ENCODE measurements at regions not wholly inside any gene's neighbourhood (a gene's known extent, or its start where the extent isn't known, plus 50 kb on each side); places are given as distances from the start of the nearest gene placed in this dataset.
"Not testable (repeated sequence)": the region's sequence is repeated elsewhere in the genome, so short reads cannot be mapped to it uniquely, and the experiment has no call there.

GRCh38 chr7:76852362-76852761, 179.8 kb downstream of the SPDYE17 start:
- DNase-seq (ENCODE audit: low read depth in 2 of 3, low spot score in 1 of 3): not testable (repeated sequence)

- not testable (repeated sequence) for DNase-seq (ENCODE audit: low read depth in 2 of 3, low spot score in 1 of 3)
Measured at GRCh38 chr7:76851617-76852016, 180.5 kb downstream of the SPDYE17 start.

GRCh38 chr7:76849887-76850563, 182.1 kb downstream of the SPDYE17 start:
- DNase-seq (ENCODE audit: low read depth in 2 of 3, low spot score in 1 of 3): not testable (repeated sequence)

GRCh38 chr7:76839879-76840278, 192.3 kb downstream of the SPDYE17 start:
- not testable (repeated sequence) for DNase-seq (ENCODE audit: low read depth in 2 of 3, low spot score in 1 of 3)

- not testable (repeated sequence) for DNase-seq (ENCODE audit: low read depth in 2 of 3, low spot score in 1 of 3)
Measured at GRCh38 chr7:76839214-76839613, 192.9 kb downstream of the SPDYE17 start.

- not testable (repeated sequence) for DNase-seq (ENCODE audit: low read depth in 2 of 3, low spot score in 1 of 3)
Measured at GRCh38 chr7:76838357-76838756, 193.8 kb downstream of the SPDYE17 start.

GRCh38 chr7:76829233-76829632, 202.2 kb upstream of the POMZP3 start:
- not testable (repeated sequence) for DNase-seq (ENCODE audit: low read depth in 2 of 3, low spot score in 1 of 3)

- DNase-seq (ENCODE audit: low read depth in 2 of 3, low spot score in 1 of 3): not testable (repeated sequence)
Measured at GRCh38 chr7:76826181-76826580, 199.1 kb upstream of the POMZP3 start.

GRCh38 chr7:76809856-76810255, 182.8 kb upstream of the POMZP3 start:
- not testable (repeated sequence) for DNase-seq (ENCODE audit: low read depth in 2 of 3, low spot score in 1 of 3)

- DNase-seq (ENCODE audit: low read depth in 2 of 3, low spot score in 1 of 3): not testable (repeated sequence)
Measured at GRCh38 chr7:76807588-76808100, 180.6 kb upstream of the POMZP3 start.

GRCh38 chr7:76806460-76806859, 179.4 kb upstream of the POMZP3 start:
- not testable (repeated sequence) for DNase-seq (ENCODE audit: low read depth in 2 of 3, low spot score in 1 of 3)

- DNase-seq (ENCODE audit: low read depth in 2 of 3, low spot score in 1 of 3): not testable (repeated sequence)
Measured at GRCh38 chr7:76806010-76806409, 178.9 kb upstream of the POMZP3 start.

GRCh38 chr7:76805262-76805661, 178.2 kb upstream of the POMZP3 start:
- not testable (repeated sequence) for DNase-seq (ENCODE audit: low read depth in 2 of 3, low spot score in 1 of 3)

- not testable (repeated sequence) for DNase-seq (ENCODE audit: low read depth in 2 of 3, low spot score in 1 of 3)
Measured at GRCh38 chr7:76797639-76798038, 170.6 kb upstream of the POMZP3 start.

- DNase-seq (ENCODE audit: low read depth in 2 of 3, low spot score in 1 of 3): not testable (repeated sequence)
Measured at GRCh38 chr7:76780693-76781092, 153.6 kb upstream of the POMZP3 start.

- DNase-seq (ENCODE audit: low read depth in 2 of 3, low spot score in 1 of 3): not testable (repeated sequence)
Measured at GRCh38 chr7:76774279-76774678, 147.2 kb upstream of the POMZP3 start.

- not testable (repeated sequence) for DNase-seq (ENCODE audit: low read depth in 2 of 3, low spot score in 1 of 3)
Measured at GRCh38 chr7:76771980-76772379, 144.9 kb upstream of the POMZP3 start.

GRCh38 chr7:76763977-76764376, 136.9 kb upstream of the POMZP3 start:
- DNase-seq (ENCODE audit: low read depth in 2 of 3, low spot score in 1 of 3): not testable (repeated sequence)

GRCh38 chr7:76760546-76761220, 133.6 kb upstream of the POMZP3 start:
- DNase-seq (ENCODE audit: low read depth in 2 of 3, low spot score in 1 of 3): peak in 1 of 3 donors; percentile 3

- DNase-seq (ENCODE audit: low read depth in 2 of 3, low spot score in 1 of 3): not testable (repeated sequence)
Measured at GRCh38 chr7:76739538-76739937, 112.5 kb upstream of the POMZP3 start.

- DNase-seq (ENCODE audit: low read depth in 2 of 3, low spot score in 1 of 3): not testable (repeated sequence)
Measured at GRCh38 chr7:76736724-76737123, 109.6 kb upstream of the POMZP3 start.

GRCh38 chr7:76736091-76736490, 109.0 kb upstream of the POMZP3 start:
- not testable (repeated sequence) for DNase-seq (ENCODE audit: low read depth in 2 of 3, low spot score in 1 of 3)
